Memory B cell (primary cell): ENCODE measurements at regions not wholly inside any gene's neighbourhood (a gene's known extent, or its start where the extent isn't known, plus 50 kb on each side); places are given as distances from the start of the nearest gene placed in this dataset.

Source experiments
- ATAC-seq: fragments of 150-1000 bp; cut with Tn5 transposase; 2 replicates; pipeline ENCODE4 v1.10.0; 2021; ENCODE audit warnings: low read depth, mild to moderate bottlenecking, moderate library complexity
- DNase-seq, 2 donors: peaks; one replicate each; pipeline ENCODE4 v3.0.0; 2022; ENCODE audit warnings: low spot score in 2 of 2
- H3K27ac Mint-ChIP-seq: one replicate; pipeline ENCODE4 v1.8.0; 2022; ENCODE audit warnings: mild to moderate bottlenecking, moderate library complexity, mixed read lengths
- H3K27me3 Mint-ChIP-seq: one replicate; pipeline ENCODE4 v1.8.0; 2022; ENCODE audit warnings: mixed read lengths
- H3K36me3 Mint-ChIP-seq: one replicate; pipeline ENCODE4 v1.8.0; 2022; ENCODE audit warnings: mild to moderate bottlenecking, mixed read lengths
- H3K4me1 Mint-ChIP-seq: one replicate; pipeline ENCODE4 v1.8.0; 2022; ENCODE audit warnings: mixed read lengths
- H3K4me3 Mint-ChIP-seq: one replicate; pipeline ENCODE4 v1.8.0; 2022; ENCODE audit warnings: mild to moderate bottlenecking, moderate library complexity, mixed read lengths
- H3K9me3 Mint-ChIP-seq: one replicate; pipeline ENCODE4 v1.8.0; 2022; ENCODE audit warnings: mixed read lengths

GRCh38 chr5:164175083-164175482 lies 669.7 kb downstream of the MAT2B start:
- Mint-ChIP-seq H3K4me3 (no peak overlapping the region), H3K27ac (no peak overlapping the region), H3K4me1 (peaks cover 3% of the 10 kb centered on the region), H3K27me3 (peaks cover 1% of the 10 kb centered on the region), H3K36me3 (no peaks in the 10 kb centered on the region), H3K9me3 (peaks cover 1% of the 10 kb centered on the region)
- ATAC-seq = no peak
- no peak for DNase-seq

GRCh38 chr5:164179406-164179805 lies 674.0 kb downstream of the MAT2B start:
- no peak for DNase-seq
- H3K36me3 Mint-ChIP-seq = no peaks in the 10 kb centered on the region
- peaks cover 6% of the 10 kb centered on the region for H3K4me1 Mint-ChIP-seq
- peaks cover 1% of the 10 kb centered on the region for H3K9me3 Mint-ChIP-seq
- H3K4me3 Mint-ChIP-seq = no peak overlapping the region
- no peak overlapping the region for H3K27ac Mint-ChIP-seq
- no peak for ATAC-seq
- H3K27me3 Mint-ChIP-seq = peaks cover 1% of the 10 kb centered on the region

GRCh38 chr5:164181604-164182003 lies 676.2 kb downstream of the MAT2B start:
- DNase-seq (no peak), ATAC-seq (no peak)
- H3K9me3 Mint-ChIP-seq = peaks cover 1% of the 10 kb centered on the region
- peaks cover 6% of the 10 kb centered on the region for H3K4me1 Mint-ChIP-seq
- no peak overlapping the region for H3K4me3 Mint-ChIP-seq
- no peaks in the 10 kb centered on the region for H3K27me3 Mint-ChIP-seq
- H3K36me3 Mint-ChIP-seq = no peaks in the 10 kb centered on the region
- H3K27ac Mint-ChIP-seq = no peak overlapping the region

- H3K9me3 Mint-ChIP-seq = no peaks in the 10 kb centered on the region
- no peak overlapping the region for H3K27ac Mint-ChIP-seq
- H3K4me3 Mint-ChIP-seq = no peak overlapping the region
- H3K36me3 Mint-ChIP-seq = no peaks in the 10 kb centered on the region
- ATAC-seq (no peak), DNase-seq (no peak)
- no peaks in the 10 kb centered on the region for H3K27me3 Mint-ChIP-seq
- peaks cover 6% of the 10 kb centered on the region for H3K4me1 Mint-ChIP-seq
These were observed 678.7 kb downstream of the MAT2B start for GRCh38 chr5:164184158-164184557.

- Mint-ChIP-seq H3K27ac (no peak overlapping the region), H3K4me1 (peaks cover 6% of the 10 kb centered on the region), H3K36me3 (no peaks in the 10 kb centered on the region), H3K9me3 (no peaks in the 10 kb centered on the region), H3K4me3 (no peak overlapping the region), H3K27me3 (peaks cover 2% of the 10 kb centered on the region)
- DNase-seq = no peak
- no peak for ATAC-seq
These were observed 679.6 kb downstream of the MAT2B start for GRCh38 chr5:164185000-164185399.

GRCh38 chr5:164186550-164186949 lies 681.1 kb downstream of the MAT2B start:
- no peak for DNase-seq
- peaks cover 3% of the 10 kb centered on the region for H3K4me1 Mint-ChIP-seq
- H3K4me3 Mint-ChIP-seq = no peak overlapping the region
- H3K36me3 Mint-ChIP-seq = no peaks in the 10 kb centered on the region
- H3K9me3 Mint-ChIP-seq = no peaks in the 10 kb centered on the region
- peaks cover 2% of the 10 kb centered on the region for H3K27me3 Mint-ChIP-seq
- no peak for ATAC-seq
- no peak overlapping the region for H3K27ac Mint-ChIP-seq

GRCh38 chr5:164187785-164188184 lies 682.4 kb downstream of the MAT2B start:
- Mint-ChIP-seq H3K4me3 (no peak overlapping the region), H3K4me1 (peaks cover 2% of the 10 kb centered on the region), H3K27ac (no peak overlapping the region), H3K27me3 (peaks cover 2% of the 10 kb centered on the region), H3K36me3 (no peaks in the 10 kb centered on the region), H3K9me3 (no peaks in the 10 kb centered on the region)
- DNase-seq (no peak), ATAC-seq (no peak)

GRCh38 chr5:164188733-164189148 lies 683.3 kb downstream of the MAT2B start:
- no peak overlapping the region for H3K27ac Mint-ChIP-seq
- H3K4me3 Mint-ChIP-seq = no peak overlapping the region
- no peaks in the 10 kb centered on the region for H3K9me3 Mint-ChIP-seq
- DNase-seq (no peak), ATAC-seq (no peak)
- H3K36me3 Mint-ChIP-seq = no peaks in the 10 kb centered on the region
- peaks cover 2% of the 10 kb centered on the region for H3K27me3 Mint-ChIP-seq
- H3K4me1 Mint-ChIP-seq = peaks cover 2% of the 10 kb centered on the region

- no peaks in the 10 kb centered on the region for H3K36me3 Mint-ChIP-seq
- no peak overlapping the region for H3K4me3 Mint-ChIP-seq
- ATAC-seq (no peak), DNase-seq (no peak)
- peaks cover 2% of the 10 kb centered on the region for H3K27me3 Mint-ChIP-seq
- no peak overlapping the region for H3K27ac Mint-ChIP-seq
- peaks cover 2% of the 10 kb centered on the region for H3K4me1 Mint-ChIP-seq
- H3K9me3 Mint-ChIP-seq = no peaks in the 10 kb centered on the region
These were observed 685.8 kb downstream of the MAT2B start for GRCh38 chr5:164191240-164191639.

GRCh38 chr5:164202338-164202737 lies 696.9 kb downstream of the MAT2B start:
- H3K36me3 Mint-ChIP-seq = peaks cover 2% of the 10 kb centered on the region
- DNase-seq (no peak), ATAC-seq (no peak)
- H3K4me1 Mint-ChIP-seq = no peaks in the 10 kb centered on the region
- peaks cover 2% of the 10 kb centered on the region for H3K27me3 Mint-ChIP-seq
- no peak overlapping the region for H3K4me3 Mint-ChIP-seq
- H3K9me3 Mint-ChIP-seq = peaks cover 6% of the 10 kb centered on the region
- H3K27ac Mint-ChIP-seq = no peak overlapping the region

GRCh38 chr5:164203581-164204225 lies 698.3 kb downstream of the MAT2B start:
- no peak for DNase-seq
- H3K27ac Mint-ChIP-seq = no peak overlapping the region

GRCh38 chr5:164204338-164204946 lies 699.0 kb downstream of the MAT2B start:
- H3K27ac Mint-ChIP-seq = no peak overlapping the region
- no peaks in the 10 kb centered on the region for H3K4me1 Mint-ChIP-seq
- DNase-seq = no peak
- H3K9me3 Mint-ChIP-seq = peaks cover 5% of the 10 kb centered on the region
- H3K36me3 Mint-ChIP-seq = peaks cover 2% of the 10 kb centered on the region
- peaks cover 2% of the 10 kb centered on the region for H3K27me3 Mint-ChIP-seq
- no peak for ATAC-seq
- no peak overlapping the region for H3K4me3 Mint-ChIP-seq

More at GRCh38 chr5:164203581-164204225, 698.3 kb downstream of the MAT2B start:
- peaks cover 2% of the 10 kb centered on the region for H3K36me3 Mint-ChIP-seq
- H3K27me3 Mint-ChIP-seq = peaks cover 2% of the 10 kb centered on the region
- H3K4me3 Mint-ChIP-seq = no peak overlapping the region
- H3K4me1 Mint-ChIP-seq = no peaks in the 10 kb centered on the region
- ATAC-seq = no peak
- peaks cover 6% of the 10 kb centered on the region for H3K9me3 Mint-ChIP-seq

- Mint-ChIP-seq H3K9me3 (no peaks in the 10 kb centered on the region), H3K4me3 (no peak overlapping the region), H3K36me3 (no peaks in the 10 kb centered on the region), H3K4me1 (no peaks in the 10 kb centered on the region), H3K27me3 (peaks cover 2% of the 10 kb centered on the region), H3K27ac (no peak overlapping the region)
- ATAC-seq = no peak
- no peak for DNase-seq
These were observed 700.8 kb downstream of the MAT2B start for GRCh38 chr5:164206196-164206595.

GRCh38 chr5:164207646-164208045 lies 702.2 kb downstream of the MAT2B start:
- DNase-seq (no peak), ATAC-seq (no peak)
- Mint-ChIP-seq H3K9me3 (no peaks in the 10 kb centered on the region), H3K4me3 (no peak overlapping the region), H3K4me1 (no peaks in the 10 kb centered on the region), H3K27ac (no peak overlapping the region), H3K27me3 (peaks cover under 1% of the 10 kb centered on the region), H3K36me3 (no peaks in the 10 kb centered on the region)

- no peak for ATAC-seq
- no peaks in the 10 kb centered on the region for H3K36me3 Mint-ChIP-seq
- DNase-seq = no peak
- no peaks in the 10 kb centered on the region for H3K4me1 Mint-ChIP-seq
- H3K27ac Mint-ChIP-seq = no peak overlapping the region
- H3K4me3 Mint-ChIP-seq = no peak overlapping the region
- H3K9me3 Mint-ChIP-seq = no peaks in the 10 kb centered on the region
- no peaks in the 10 kb centered on the region for H3K27me3 Mint-ChIP-seq
These were observed 705.1 kb downstream of the MAT2B start for GRCh38 chr5:164210491-164210890.
